ENCODE measurements at regions not wholly inside any gene's neighbourhood (a gene's known extent, or its start where the extent isn't known, plus 50 kb on each side); places are given as distances from the start of the nearest gene placed in this dataset.

- no TSS peak for BruUV-seq (replicated peaks)
These were observed 207.3 kb upstream of the PABPC4L start for GRCh38 chr4:134408897-134409296.

More at GRCh38 chr4:134408897-134409296, 207.3 kb upstream of the PABPC4L start:
- Histone ChIP-seq H3K9ac (replicated peaks; ENCODE audit: extremely low read depth, insufficient read depth, low read length) (no peak overlapping the region), H3K4me3 (replicated peaks in 1 of 3; ENCODE audit: insufficient read depth in 1 of 3, low read depth in 1 of 3, low read length in 3 of 3) (no peak overlapping the region), H4K20me1 (replicated peaks; ENCODE audit: control insufficient read depth, extremely low read depth, insufficient read depth, low read length) (no peaks in the 10 kb centered on the region), H3K4me1 (ENCODE audit: control insufficient read depth, extremely low read depth, insufficient read depth, low read length) (no peaks in the 10 kb centered on the region), H3K27me3 (ENCODE audit: control insufficient read depth in 2 of 2, insufficient read depth in 2 of 2, low read length in 2 of 2) (no peaks in the 10 kb centered on the region), H3K79me2 (ENCODE audit: control insufficient read depth, insufficient read depth, low read length) (no peaks in the 10 kb centered on the region), H3K36me3 (ENCODE audit: control insufficient read depth in 2 of 2, extremely low read depth in 1 of 2, insufficient read depth in 2 of 2, low read length in 2 of 2) (no peaks in the 10 kb centered on the region), H3K4me2 (ENCODE audit: insufficient read depth, low read length) (no peak overlapping the region), H2AFZ (ENCODE audit: low read depth, low read length) (no peak overlapping the region), H3K9me1 (replicated peaks; ENCODE audit: control insufficient read depth, extremely low read depth, insufficient read depth, low read length) (no peaks in the 10 kb centered on the region), H3K27ac (ENCODE audit: insufficient read depth, low read depth, low read length) (no peak overlapping the region), H3K9me3 (replicated peaks; ENCODE audit: control insufficient read depth, insufficient read depth, low read length) (no peaks in the 10 kb centered on the region)
- dilution Hi-C loops (cut with MboI; ENCODE audit: extremely low pct_ligation_motif_present, low sequenced_read_pairs) (no loop called here), intact Hi-C loops (cut with micrococcal nuclease) (no loop called here)
- FAIRE-seq = no peak
- DNase-seq (ENCODE audit: low read depth, low spot score) = no peak
- CTCF ChIA-PET = interaction anchor here (0.7 kb wide), 1 partner anchor 22 kb away, joined by 3 read pairs; no protein-coding TSS in a partner anchor
- TF ChIP-seq CTCF (IDR thresholded peaks at IDR 0.05; ENCODE audit: extremely low read depth in 1 of 2, insufficient read depth in 1 of 2, low read depth in 1 of 2, low read length in 2 of 2) (no peak), FOS (IDR thresholded peaks at IDR 0.05; ENCODE audit: borderline replicate concordance, insufficient read depth, low read length) (no peak), MAX (IDR thresholded peaks at IDR 0.05; ENCODE audit: insufficient read depth, insufficient read length) (no peak), GATA2 (IDR thresholded peaks at IDR 0.05; ENCODE audit: insufficient read depth, insufficient read length, low read depth, low read length) (no peak), JUN (IDR thresholded peaks at IDR 0.05; ENCODE audit: borderline replicate concordance, insufficient read depth, insufficient read length, low read depth) (no peak), POLR2AphosphoS5 (IDR thresholded peaks at IDR 0.05; ENCODE audit: insufficient read depth, low read depth, low read length) (no peak), EZH2 (IDR thresholded peaks at IDR 0.05; ENCODE audit: borderline replicate concordance, low read depth, low read length, severe bottlenecking) (no peak), POLR2A (IDR thresholded peaks at IDR 0.05; ENCODE audit: low read depth, low read length) (no peak), MYC (IDR thresholded peaks at IDR 0.05; ENCODE audit: low read depth, low read length) (no peak)
- POLR2A ChIA-PET = no interaction called here
